Cerebellar nuclear complex (tissue), 1 donor: ENCODE measurements at regions not wholly inside any gene's neighbourhood (a gene's known extent, or its start where the extent isn't known, plus 50 kb on each side); places are given as distances from the start of the nearest gene placed in this dataset.
"Not testable (repeated sequence)": the region's sequence is repeated elsewhere in the genome, so short reads cannot be mapped to it uniquely, and the experiment has no call there.

Experiments
- DNase-seq, 2 experiments: peaks; one replicate each; lab custom pipeline; 2025; lab: John Stamatoyannopoulos, UW

DNA sequence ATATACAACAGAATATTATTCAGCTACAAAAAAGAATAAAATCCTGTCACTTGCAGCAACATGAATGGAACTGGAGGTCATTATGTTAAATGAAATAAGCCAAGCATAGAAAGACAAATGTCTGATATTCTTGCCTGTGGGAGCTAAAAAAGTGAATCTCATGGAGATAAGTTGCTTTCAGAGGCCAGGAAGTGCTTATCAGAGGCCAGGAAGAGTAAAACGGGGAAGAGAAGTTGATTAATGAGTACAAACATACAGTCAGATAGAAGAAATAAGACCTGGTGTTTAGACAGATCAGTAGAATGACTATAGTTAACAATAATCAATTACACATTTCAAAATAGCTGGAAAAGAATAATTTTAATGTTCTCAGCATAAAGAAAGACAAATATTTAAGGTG lies 54.4 kb upstream of the CPHXL start:
- DNase-seq = no peak

GRCh38 chr16:75781683-75782343 lies 55.5 kb upstream of the CPHXL start:
- DNase-seq = no peak

GRCh38 chr16:75787440-75787839 lies 61.1 kb upstream of the CPHXL start:
- no peak for DNase-seq

GRCh38 chr16:75789237-75789636 lies 62.9 kb upstream of the CPHXL start:
- DNase-seq = peak in 1 of 2 experiments; percentile 7

DNA sequence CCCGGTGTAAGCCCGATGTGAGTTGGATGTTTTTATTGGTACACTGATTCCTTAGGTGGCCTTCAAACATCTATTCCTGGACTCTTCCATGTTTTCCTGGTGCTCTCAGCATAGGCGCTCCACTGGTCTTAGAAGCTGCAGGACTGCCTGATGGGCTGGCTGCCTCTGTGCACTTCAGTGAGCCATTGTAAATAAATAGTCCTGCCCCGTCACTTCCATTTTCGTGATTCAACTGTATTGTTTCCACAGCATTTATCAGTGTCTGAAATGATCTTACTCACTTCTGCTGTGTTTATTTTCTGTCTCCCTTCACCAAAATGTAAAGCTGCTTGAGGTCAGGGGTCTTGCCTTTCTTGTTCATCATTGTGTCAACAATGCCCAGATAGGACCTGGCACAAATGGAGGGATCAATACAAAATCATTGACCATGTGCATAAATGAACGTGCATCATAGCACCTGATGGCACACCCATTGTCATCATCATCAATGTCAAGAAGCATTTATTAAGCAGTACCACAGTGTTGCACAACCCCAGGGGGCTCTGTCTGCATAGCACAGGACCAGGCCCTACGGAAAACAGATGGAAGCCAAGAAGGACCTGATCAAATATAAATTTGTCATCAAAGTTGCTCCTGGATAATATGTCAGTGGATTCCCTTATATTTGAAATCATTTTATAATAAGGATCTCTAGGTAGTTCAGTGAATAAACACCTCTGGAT lies 66.6 kb upstream of the CPHXL start:
- no peak for DNase-seq

GRCh38 chr16:75793641-75794040 lies 67.4 kb upstream of the CPHXL start:
- no peak for DNase-seq

DNA sequence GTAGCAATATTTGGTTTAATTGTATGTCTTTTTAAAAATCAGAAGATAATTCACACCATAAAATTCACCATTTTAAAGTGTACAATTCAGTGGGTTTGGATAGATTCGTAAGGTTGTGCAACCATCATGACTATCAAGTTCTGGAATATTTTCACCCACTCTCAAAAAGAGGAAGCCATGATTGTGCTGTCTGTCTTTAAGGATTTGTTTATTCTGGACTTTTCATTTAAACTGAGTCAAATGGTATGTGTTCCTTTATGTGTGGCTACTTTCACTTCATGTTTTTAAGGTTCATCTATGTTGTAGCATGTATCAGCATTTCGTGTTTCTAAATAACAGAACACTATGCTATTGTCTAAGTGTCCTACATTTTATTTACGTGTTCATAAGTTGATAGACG lies 68.1 kb upstream of the CPHXL start:
- DNase-seq = no peak

DNA sequence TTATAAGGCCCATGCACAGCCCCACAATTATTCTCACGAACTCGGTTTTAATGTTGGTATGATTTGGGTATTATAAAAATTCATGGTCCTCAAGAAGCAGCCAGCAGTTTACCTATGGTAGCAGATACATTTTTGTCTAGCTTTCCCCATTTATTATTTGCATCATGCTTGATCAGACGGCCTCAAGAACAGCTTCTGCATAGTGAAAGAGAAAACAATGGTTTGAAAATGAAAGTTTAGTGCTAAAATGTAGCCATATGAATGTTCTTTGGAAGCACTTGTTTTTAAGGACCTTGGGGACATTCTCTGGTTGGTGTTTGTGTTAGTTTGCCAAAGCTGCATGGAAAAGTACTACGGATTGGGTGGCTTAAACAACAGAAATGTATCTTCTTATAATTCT lies 72.4 kb upstream of the CPHXL start:
- DNase-seq = no peak

- no peak for DNase-seq
Observed at GRCh38 chr16:75801307-75801706, 75.0 kb upstream of the CPHXL start.

GRCh38 chr16:75803753-75804152 lies 77.5 kb upstream of the CPHXL start:
- DNase-seq = no peak

DNA sequence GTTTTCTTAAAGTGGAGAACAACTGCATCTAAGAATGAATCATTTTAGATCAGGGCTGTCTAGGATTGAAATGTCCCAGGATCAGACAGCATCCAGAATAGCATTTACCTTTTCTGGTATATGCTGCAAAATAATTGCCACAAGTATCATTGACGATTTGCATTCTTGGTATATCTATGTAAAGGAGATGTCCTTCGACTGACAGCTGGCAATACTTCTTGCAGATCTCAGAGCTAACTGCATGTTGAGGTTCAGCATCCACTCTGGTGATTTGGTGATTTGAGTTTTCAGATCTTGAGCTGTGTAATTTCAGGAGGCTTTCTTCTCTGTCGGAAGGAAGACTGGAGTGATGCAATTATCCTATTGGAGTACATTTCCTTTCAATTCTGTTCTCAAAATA lies 78.1 kb upstream of the CPHXL start:
- DNase-seq = no peak

DNA sequence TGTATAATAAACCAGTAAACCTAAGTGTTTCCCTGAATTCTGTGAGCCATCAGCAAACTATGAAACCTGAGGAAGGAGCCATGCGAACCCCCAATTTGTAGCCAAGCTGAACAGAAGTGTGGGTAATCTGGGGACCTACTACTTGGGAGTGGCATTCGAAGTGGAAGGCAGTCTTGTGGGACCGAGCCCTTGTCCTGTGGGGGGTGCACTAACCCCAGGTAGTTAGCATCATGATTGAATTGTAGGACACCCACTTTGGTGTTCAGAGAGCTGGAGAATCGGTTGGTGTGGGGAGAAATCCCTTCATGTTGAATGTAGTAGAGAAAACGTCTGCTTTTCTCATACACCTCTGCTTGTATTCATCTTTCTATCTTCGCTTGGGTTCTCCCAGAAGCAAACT lies 79.7 kb upstream of the CPHXL start:
- DNase-seq = no peak

- no peak for DNase-seq
Observed at GRCh38 chr16:75806487-75806886, 80.2 kb upstream of the CPHXL start.

DNA sequence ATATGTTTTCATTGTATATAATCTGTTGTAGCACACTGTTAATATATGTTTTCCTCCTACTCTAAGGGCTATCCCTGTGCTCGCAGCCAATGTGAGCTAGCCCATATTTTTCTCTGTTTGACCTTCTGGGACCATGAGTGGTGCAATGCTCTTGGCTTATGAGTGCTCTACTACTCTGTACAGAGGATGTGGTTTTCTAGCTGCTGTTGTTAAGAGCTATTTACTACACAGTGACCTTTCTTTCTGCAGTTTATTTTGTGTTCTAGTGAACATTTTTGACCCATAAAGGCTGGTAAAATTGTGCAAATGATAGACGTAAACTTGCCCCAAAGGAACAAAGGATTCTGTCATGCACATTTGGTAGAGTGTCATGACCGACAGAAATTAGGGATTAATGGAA lies 84.1 kb upstream of the CPHXL start:
- no peak for DNase-seq

- no peak for DNase-seq
Observed at GRCh38 chr16:75811020-75811634, 84.8 kb upstream of the CPHXL start.

- no peak for DNase-seq
Observed at GRCh38 chr16:75818491-75818890, 92.2 kb upstream of the CPHXL start.

GRCh38 chr16:75820672-75821071 lies 94.4 kb upstream of the CPHXL start:
- no peak for DNase-seq

GRCh38 chr16:75821117-75821516 lies 94.8 kb upstream of the CPHXL start:
- no peak for DNase-seq

DNA sequence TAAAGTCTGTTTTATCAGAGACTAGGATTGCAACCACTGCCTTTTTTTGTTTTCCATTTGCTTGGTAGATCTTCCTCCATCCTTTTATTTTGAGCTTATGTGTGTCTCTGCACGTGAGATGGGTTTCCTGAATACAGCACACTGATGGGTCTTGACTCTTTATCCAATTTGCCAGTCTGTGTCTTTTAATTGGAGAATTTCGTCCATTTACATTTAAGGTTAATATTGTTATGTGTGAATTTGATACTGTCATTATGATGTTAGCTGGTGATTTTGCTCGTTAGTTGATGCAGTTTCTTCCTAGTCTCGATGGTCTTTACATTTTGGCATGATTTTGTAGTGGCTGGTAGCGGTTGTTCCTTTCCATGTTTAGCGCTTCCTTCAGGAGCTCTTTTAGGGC lies 99.5 kb upstream of the CPHXL start:
- DNase-seq = not testable (repeated sequence)

DNA sequence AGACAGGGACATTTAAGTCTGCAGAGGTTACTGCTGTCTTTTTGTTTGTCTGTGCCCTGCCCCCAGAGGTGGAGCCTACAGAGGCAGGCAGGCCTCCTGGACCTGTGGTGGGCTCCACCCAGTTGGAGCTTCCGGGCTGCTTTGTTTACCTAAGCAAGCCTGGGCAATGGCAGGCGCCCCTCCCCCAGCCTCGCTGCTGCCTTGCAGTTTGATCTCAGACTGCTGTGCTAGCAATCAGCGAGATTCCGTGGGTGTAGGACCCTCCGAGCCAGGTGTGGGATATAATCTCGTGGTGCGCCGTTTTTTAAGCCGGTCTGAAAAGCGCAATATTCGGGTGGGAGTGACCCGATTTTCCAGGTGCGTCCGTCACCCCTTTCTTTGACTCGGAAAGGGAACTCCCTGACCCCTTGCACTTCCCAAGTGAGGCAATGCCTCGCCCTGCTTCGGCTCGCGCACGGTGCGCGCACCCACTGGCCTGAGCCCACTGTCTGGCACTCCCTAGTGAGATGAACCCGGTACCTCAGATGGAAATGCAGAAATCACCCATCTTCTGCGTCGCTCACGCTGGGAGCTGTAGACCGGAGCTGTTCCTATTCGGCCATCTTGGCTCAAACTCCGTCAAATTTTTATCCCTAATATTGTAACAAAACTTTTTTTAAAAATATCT lies 101.2 kb upstream of the CPHXL start:
- DNase-seq = not testable (repeated sequence)

DNA sequence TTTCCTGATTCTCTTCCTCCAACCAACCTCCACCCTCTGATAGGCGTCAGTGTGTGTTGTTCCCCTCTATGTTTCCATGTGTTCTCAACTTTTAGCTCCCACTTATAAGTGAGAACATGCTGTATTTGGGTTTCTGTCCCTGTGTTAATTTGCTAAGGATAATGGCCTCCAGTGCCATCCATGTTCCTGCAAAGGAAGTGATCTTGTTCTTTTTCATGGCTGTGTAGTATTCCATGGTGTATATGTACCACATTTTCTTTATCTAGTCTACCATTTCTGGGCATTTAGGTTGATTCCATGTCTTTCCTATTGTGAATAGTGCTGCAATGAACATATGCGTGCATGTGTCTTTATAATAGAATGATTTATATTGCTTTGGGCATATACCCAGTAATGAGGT lies 107.1 kb upstream of the CPHXL start:
- not testable (repeated sequence) for DNase-seq

GRCh38 chr16:75836347-75837010 lies 110.2 kb upstream of the CPHXL start:
- DNase-seq = no peak
